Peyer's patch (tissue), 4 donors: ENCODE measurements at regions not wholly inside any gene's neighbourhood (a gene's known extent, or its start where the extent isn't known, plus 50 kb on each side); places are given as distances from the start of the nearest gene placed in this dataset.

Experiments
- POLR2A ChIP-seq, 2 donors: fragments of 450-650 bp; IDR thresholded peaks; one replicate each; pipeline ENCODE4 v1.5.1; 2017; ENCODE audit warnings: antibody characterized with exemption in 2 of 2, mild to moderate bottlenecking in 2 of 2, moderate library complexity in 2 of 2
- TF ChIP-seq, protein P1 (sequence below), 6 experiments: fragments of 450-650 bp in 4 of 6; fragments of 200-600 bp in 2 of 6; sonication (generic) in 1 of 6; IDR thresholded peaks; one replicate each; pipeline ENCODE4 v1.5.1; 2017 to 2019; ENCODE audit warnings: antibody characterized with exemption in 6 of 6, mild to moderate bottlenecking in 3 of 6, moderate library complexity in 1 of 6

DNA sequence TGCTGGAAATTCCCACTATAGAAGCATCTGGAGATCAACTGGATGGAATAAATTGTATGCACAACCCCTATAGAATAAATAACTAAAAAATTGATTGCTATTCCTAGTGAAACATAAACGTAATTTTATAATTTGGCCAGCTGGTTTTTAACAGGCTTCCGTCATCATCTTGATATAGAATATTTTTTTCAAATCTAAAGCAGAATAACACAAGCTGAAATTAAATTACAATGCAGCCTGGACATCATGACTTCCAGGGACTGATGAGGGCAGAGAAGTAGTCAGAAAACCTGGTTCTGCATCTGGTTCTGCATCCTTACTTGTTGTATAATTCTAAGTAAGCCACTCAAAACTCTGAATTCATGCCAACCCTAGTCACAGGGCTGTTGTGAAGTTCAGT lies 146.1 kb downstream of the MEX3B start:
- TF ChIP-seq, protein P1, sequence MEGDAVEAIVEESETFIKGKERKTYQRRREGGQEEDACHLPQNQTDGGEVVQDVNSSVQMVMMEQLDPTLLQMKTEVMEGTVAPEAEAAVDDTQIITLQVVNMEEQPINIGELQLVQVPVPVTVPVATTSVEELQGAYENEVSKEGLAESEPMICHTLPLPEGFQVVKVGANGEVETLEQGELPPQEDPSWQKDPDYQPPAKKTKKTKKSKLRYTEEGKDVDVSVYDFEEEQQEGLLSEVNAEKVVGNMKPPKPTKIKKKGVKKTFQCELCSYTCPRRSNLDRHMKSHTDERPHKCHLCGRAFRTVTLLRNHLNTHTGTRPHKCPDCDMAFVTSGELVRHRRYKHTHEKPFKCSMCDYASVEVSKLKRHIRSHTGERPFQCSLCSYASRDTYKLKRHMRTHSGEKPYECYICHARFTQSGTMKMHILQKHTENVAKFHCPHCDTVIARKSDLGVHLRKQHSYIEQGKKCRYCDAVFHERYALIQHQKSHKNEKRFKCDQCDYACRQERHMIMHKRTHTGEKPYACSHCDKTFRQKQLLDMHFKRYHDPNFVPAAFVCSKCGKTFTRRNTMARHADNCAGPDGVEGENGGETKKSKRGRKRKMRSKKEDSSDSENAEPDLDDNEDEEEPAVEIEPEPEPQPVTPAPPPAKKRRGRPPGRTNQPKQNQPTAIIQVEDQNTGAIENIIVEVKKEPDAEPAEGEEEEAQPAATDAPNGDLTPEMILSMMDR (IDR thresholded peaks at IDR 0.05): no peak
- TF ChIP-seq POLR2A (IDR thresholded peaks at IDR 0.05): no peak
